ENCODE measurements at regions not wholly inside any gene's neighbourhood (a gene's known extent, or its start where the extent isn't known, plus 50 kb on each side); places are given as distances from the start of the nearest gene placed in this dataset.

- Histone ChIP-seq H3K36me3 (no peaks in the 10 kb centered on the region), H3K9ac (ENCODE audit: low read depth in 2 of 2, low read length in 2 of 2) (no peak overlapping the region), H3K4me1 (no peaks in the 10 kb centered on the region), H3K9me3 (no peaks in the 10 kb centered on the region), H3K4me3 (no peak overlapping the region), H3K27ac (no peak overlapping the region), H3K27me3 (no peaks in the 10 kb centered on the region)
- TF ChIP-seq CTCF (IDR thresholded peaks at IDR 0.05), result no peak
- intact Hi-C loops (cut with DNase I), result no loop called here
- no peak for DNase-seq
Observed at GRCh38 chr18:65523461-65523860, 227.4 kb upstream of the CDH7 start.

GRCh38 chr18:65522907-65523306 is 227.9 kb upstream of the CDH7 start:
- H3K4me3 ChIP-seq, result no peak overlapping the region
- no peaks in the 10 kb centered on the region for H3K27me3 ChIP-seq
- intact Hi-C loops (cut with DNase I), result no loop called here
- no peaks in the 10 kb centered on the region for H3K4me1 ChIP-seq
- no peaks in the 10 kb centered on the region for H3K36me3 ChIP-seq
- no peak overlapping the region for H3K27ac ChIP-seq
- no peaks in the 10 kb centered on the region for H3K9me3 ChIP-seq
- no peak for DNase-seq
- TF ChIP-seq CTCF (IDR thresholded peaks at IDR 0.05), result no peak
- no peak overlapping the region for H3K9ac ChIP-seq (ENCODE audit: low read depth in 2 of 2, low read length in 2 of 2)

GRCh38 chr18:65516209-65516608 is 234.6 kb upstream of the CDH7 start:
- intact Hi-C loops (cut with DNase I), result no loop called here

GRCh38 chr18:65498605-65499004 is 252.2 kb upstream of the CDH7 start:
- Histone ChIP-seq H3K27me3 (no peaks in the 10 kb centered on the region), H3K9me3 (no peaks in the 10 kb centered on the region), H3K4me1 (no peaks in the 10 kb centered on the region), H3K27ac (no peak overlapping the region), H3K4me3 (no peak overlapping the region), H3K36me3 (no peaks in the 10 kb centered on the region), H3K9ac (ENCODE audit: low read depth in 2 of 2, low read length in 2 of 2) (no peak overlapping the region)
- no peak for TF ChIP-seq CTCF (IDR thresholded peaks at IDR 0.05)
- DNase-seq, result no peak
- intact Hi-C loops (cut with DNase I), result no loop called here

More at GRCh38 chr18:65516209-65516608, 234.6 kb upstream of the CDH7 start:
- Histone ChIP-seq H3K4me3 (no peak overlapping the region), H3K9me3 (no peaks in the 10 kb centered on the region), H3K9ac (ENCODE audit: low read depth in 2 of 2, low read length in 2 of 2) (no peak overlapping the region), H3K4me1 (no peaks in the 10 kb centered on the region), H3K27ac (no peak overlapping the region), H3K36me3 (no peaks in the 10 kb centered on the region), H3K27me3 (no peaks in the 10 kb centered on the region)
- no peak for TF ChIP-seq CTCF (IDR thresholded peaks at IDR 0.05)
- DNase-seq, result no peak

- intact Hi-C loops (cut with DNase I), result no loop called here
- H3K36me3 ChIP-seq, result no peaks in the 10 kb centered on the region
- no peak for DNase-seq
- H3K27me3 ChIP-seq, result no peaks in the 10 kb centered on the region
- no peaks in the 10 kb centered on the region for H3K4me1 ChIP-seq
- no peaks in the 10 kb centered on the region for H3K9me3 ChIP-seq
- no peak for TF ChIP-seq CTCF (IDR thresholded peaks at IDR 0.05)
- no peak overlapping the region for H3K9ac ChIP-seq (ENCODE audit: low read depth in 2 of 2, low read length in 2 of 2)
- H3K27ac ChIP-seq, result no peak overlapping the region
- no peak overlapping the region for H3K4me3 ChIP-seq
Observed at GRCh38 chr18:65487569-65487968, 263.2 kb upstream of the CDH7 start.

- Histone ChIP-seq H3K9ac (ENCODE audit: low read depth in 2 of 2, low read length in 2 of 2) (no peak overlapping the region), H3K27ac (no peak overlapping the region), H3K36me3 (no peaks in the 10 kb centered on the region), H3K4me1 (no peaks in the 10 kb centered on the region), H3K9me3 (no peaks in the 10 kb centered on the region), H3K27me3 (no peaks in the 10 kb centered on the region), H3K4me3 (no peak overlapping the region)
- intact Hi-C loops (cut with DNase I), result no loop called here
- DNase-seq, result no peak
- TF ChIP-seq CTCF (IDR thresholded peaks at IDR 0.05), result no peak
Observed at GRCh38 chr18:65477455-65477854, 273.4 kb upstream of the CDH7 start.

Measured in colonic mucosa (tissue), 4 donors.